ENCODE measurements at regions not wholly inside any gene's neighbourhood (a gene's known extent, or its start where the extent isn't known, plus 50 kb on each side); places are given as distances from the start of the nearest gene placed in this dataset.

DNA sequence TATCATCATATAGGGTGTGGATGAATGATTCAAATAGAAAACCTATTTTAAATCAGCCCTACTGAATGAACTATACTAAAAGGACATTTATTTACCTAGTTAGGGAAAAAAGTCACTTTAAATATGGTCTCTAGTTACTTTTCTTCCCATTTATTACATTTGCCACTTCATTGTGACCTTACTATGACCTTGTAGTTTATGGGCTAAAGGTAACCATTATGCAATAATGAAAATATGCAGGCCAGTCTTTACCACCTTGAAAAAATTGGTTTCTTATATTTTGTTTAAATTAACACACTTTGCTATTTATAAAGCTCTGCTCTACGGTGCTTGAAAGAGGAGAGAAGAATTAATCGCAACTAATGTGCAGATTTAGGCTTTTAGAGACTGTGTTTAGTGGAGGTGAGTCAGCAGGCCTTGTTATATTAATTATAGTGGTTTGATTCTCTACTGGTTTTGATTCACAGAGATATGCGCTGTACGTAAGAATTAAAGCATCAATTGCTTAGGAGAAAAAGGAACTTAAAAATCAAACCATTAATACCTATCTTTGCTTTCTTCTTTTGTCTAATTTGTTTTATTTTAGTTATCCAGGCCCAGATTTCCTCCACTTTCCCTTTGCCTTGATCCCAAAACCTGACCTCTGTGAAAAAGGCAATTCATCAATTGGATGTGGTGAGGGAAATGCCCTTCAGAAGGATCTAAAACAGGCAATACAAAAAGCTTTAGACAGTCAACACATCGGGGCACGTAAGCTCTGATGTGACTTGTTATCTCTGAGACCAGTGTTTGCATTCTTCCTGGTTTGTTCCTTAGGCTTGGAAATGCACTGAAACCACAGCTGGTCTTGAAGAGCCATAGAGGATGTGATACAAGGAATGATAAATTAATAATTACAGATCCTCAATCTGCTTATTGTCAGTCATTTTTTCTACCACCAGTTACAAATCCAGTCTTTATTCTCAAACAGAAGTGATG is 141.2 kb upstream of the HDAC9 start:
- no peak overlapping the region for H3K4me3 Mint-ChIP-seq
- Histone ChIP-seq H3K4me1 (ENCODE audit: insufficient read depth, low read length) (peaks cover 5% of the 10 kb centered on the region), H3K36me3 (ENCODE audit: insufficient read depth, low read length) (no peaks in the 10 kb centered on the region), H3K9me3 (ENCODE audit: control insufficient read depth in 1 of 2, low read length in 2 of 2) (no peaks in the 10 kb centered on the region), H3K4me3 (ENCODE audit: low read length in 2 of 2) (no peak overlapping the region), H3K27me3 (ENCODE audit: insufficient read depth, low read length) (no peaks in the 10 kb centered on the region), H3K27ac (ENCODE audit: low read depth, low read length) (no peak overlapping the region)
- CTCF ChIA-PET (ENCODE audit: partially characterized antibody) = interaction anchor here (1.0 to 4.0 kb wide), 3 partner anchors 10 to 584 kb away, joined by 4 to 17 read pairs (median 12); no protein-coding TSS in a partner anchor
- H3K27ac Mint-ChIP-seq = no peak overlapping the region
- no peaks in the 10 kb centered on the region for H3K36me3 Mint-ChIP-seq
- H3K9me3 Mint-ChIP-seq = no peaks in the 10 kb centered on the region
- intact Hi-C loops (cut with micrococcal nuclease) = loop anchor here (5.0 kb wide), 2 partner anchors 313 to 1313 kb away; no protein-coding TSS in a partner anchor
- POLR2A ChIA-PET (ENCODE audit: partially characterized antibody) = no interaction called here
- H3K4me1 Mint-ChIP-seq = peaks cover 1 to 6% (median 3%) of the 10 kb centered on the region in 4 donors
- no peak for DNase-seq
- peaks cover 0 to 3% of the 10 kb centered on the region in 2 donors for H3K27me3 Mint-ChIP-seq

DNA sequence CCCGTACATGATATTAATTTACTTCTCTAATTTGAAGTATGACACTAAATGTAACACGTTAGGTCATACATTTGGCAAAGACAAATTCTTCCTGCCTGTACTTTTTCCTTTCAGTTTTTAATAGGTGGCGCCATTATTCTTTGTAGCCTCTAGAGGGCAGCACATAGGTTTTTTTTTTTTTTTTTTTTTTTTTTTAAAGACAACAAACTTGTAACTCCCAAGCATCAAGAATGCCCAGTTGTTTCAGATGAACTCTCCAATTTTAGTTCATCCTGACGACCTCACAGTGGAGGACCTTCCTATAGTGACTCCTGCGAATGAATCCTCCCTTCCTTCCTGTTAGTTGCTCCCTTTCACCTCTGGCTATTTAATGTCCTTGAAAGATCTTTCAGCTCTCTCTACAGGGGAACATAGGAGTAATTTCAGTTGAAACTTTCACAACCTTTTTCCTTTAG is 139.3 kb upstream of the HDAC9 start:
- H3K27me3 Mint-ChIP-seq = no peaks in the 10 kb centered on the region
- peak overlapping the region; percentile 29 to 77 (median 70) for H3K4me3 Mint-ChIP-seq
- intact Hi-C loops (cut with micrococcal nuclease) = no loop called here
- no peaks in the 10 kb centered on the region for H3K36me3 Mint-ChIP-seq
- Histone ChIP-seq H3K27me3 (ENCODE audit: insufficient read depth, low read length) (no peaks in the 10 kb centered on the region), H3K27ac (ENCODE audit: low read depth, low read length) (no peak overlapping the region), H3K36me3 (ENCODE audit: insufficient read depth, low read length) (no peaks in the 10 kb centered on the region), H3K4me1 (ENCODE audit: insufficient read depth, low read length) (peaks cover 5% of the 10 kb centered on the region), H3K9me3 (ENCODE audit: control insufficient read depth in 1 of 2, low read length in 2 of 2) (no peaks in the 10 kb centered on the region), H3K4me3 (ENCODE audit: low read length in 2 of 2) (no peak overlapping the region)
- ChIA-PET CTCF (ENCODE audit: partially characterized antibody) (interaction anchor here (0.6 to 1.2 kb wide), 6 partner anchors 9 to 673 kb away, joined by 3 to 6 read pairs (median 4); no protein-coding TSS in a partner anchor), POLR2A (ENCODE audit: partially characterized antibody) (no interaction called here)
- DNase-seq = peak in 4 of 5 donors; percentile 14 to 23 (median 22)
- peak overlapping the region in 3 of 7 donors; percentile 3 to 65 (median 3) for H3K27ac Mint-ChIP-seq
- peaks cover 1 to 6% (median 3%) of the 10 kb centered on the region in 4 donors for H3K4me1 Mint-ChIP-seq
- H3K9me3 Mint-ChIP-seq = no peaks in the 10 kb centered on the region

DNA sequence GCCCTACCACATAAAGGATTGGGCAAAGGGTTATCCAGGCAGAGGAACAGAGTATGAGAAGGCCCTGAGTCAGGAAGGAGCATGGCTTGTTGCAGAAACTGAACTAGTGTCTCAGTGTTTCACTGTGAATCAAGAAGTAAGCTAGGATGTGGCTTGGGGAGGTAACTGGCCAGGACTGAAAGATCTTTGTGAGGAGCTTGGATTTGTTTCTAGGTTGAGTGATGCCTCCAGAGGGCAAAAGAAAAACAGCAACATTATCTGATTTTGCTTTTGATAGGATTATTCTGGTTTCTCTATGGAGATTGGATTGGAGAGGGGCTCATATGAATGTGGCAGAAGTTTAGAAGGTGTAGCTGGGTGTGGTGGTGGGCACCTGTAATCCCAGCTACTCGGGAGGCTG is 137.9 kb upstream of the HDAC9 start:
- H3K27ac Mint-ChIP-seq = peak overlapping the region in 1 of 7 donors; percentile 65

DNA sequence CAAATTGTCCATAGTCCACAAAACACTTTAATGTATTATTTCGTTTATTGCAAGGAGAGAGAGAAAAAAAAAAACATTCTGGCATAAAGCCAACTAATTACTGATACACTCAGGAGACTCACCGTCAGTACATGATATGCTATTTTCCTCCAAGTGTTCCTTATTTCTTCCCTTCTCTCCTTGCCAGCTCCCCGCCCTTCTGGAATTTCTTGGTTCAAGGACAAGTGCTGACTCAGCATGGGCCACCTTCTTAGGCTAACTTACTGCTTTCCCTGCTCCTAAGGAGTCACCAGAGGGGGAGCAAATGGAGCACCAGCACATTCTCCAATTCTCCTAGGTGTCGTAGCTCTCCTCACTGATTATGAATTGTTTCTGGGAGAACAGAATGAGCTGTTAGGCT is 133.8 kb upstream of the HDAC9 start:
- Histone ChIP-seq H3K4me3 (ENCODE audit: low read length in 2 of 2) (no peak overlapping the region), H3K27me3 (ENCODE audit: insufficient read depth, low read length) (no peaks in the 10 kb centered on the region), H3K4me1 (ENCODE audit: insufficient read depth, low read length) (no peaks in the 10 kb centered on the region), H3K36me3 (ENCODE audit: insufficient read depth, low read length) (no peaks in the 10 kb centered on the region), H3K9me3 (ENCODE audit: control insufficient read depth in 1 of 2, low read length in 2 of 2) (no peaks in the 10 kb centered on the region), H3K27ac (ENCODE audit: low read depth, low read length) (no peak overlapping the region)
- Mint-ChIP-seq H3K27me3 (no peaks in the 10 kb centered on the region), H3K9me3 (no peaks in the 10 kb centered on the region), H3K4me3 (no peak overlapping the region), H3K36me3 (no peaks in the 10 kb centered on the region), H3K27ac (no peak overlapping the region), H3K4me1 (no peaks in the 10 kb centered on the region)
- intact Hi-C loops (cut with micrococcal nuclease) = no loop called here
- no peak for DNase-seq
- ChIA-PET CTCF (ENCODE audit: partially characterized antibody) (interaction anchor here (0.7 kb wide), 1 partner anchor 629 kb away, joined by 3 read pairs; no protein-coding TSS in a partner anchor), POLR2A (ENCODE audit: partially characterized antibody) (no interaction called here)

More for the DNA sequence above, 137.9 kb upstream of the HDAC9 start:
- no peaks in the 10 kb centered on the region for H3K9me3 ChIP-seq (ENCODE audit: control insufficient read depth in 1 of 2, low read length in 2 of 2)
- ChIA-PET POLR2A (ENCODE audit: partially characterized antibody) (no interaction called here), CTCF (ENCODE audit: partially characterized antibody) (interaction anchor here (0.6 to 1.6 kb wide), 7 partner anchors 9 to 59 kb away, joined by 3 to 9 read pairs (median 4); no protein-coding TSS in a partner anchor)
- DNase-seq = no peak
- Mint-ChIP-seq H3K27me3 (no peaks in the 10 kb centered on the region), H3K4me1 (peaks cover 1 to 6% (median 3%) of the 10 kb centered on the region in 4 donors), H3K4me3 (no peak overlapping the region), H3K9me3 (no peaks in the 10 kb centered on the region), H3K36me3 (no peaks in the 10 kb centered on the region)
- H3K27ac ChIP-seq (ENCODE audit: low read depth, low read length) = no peak overlapping the region
- no peak overlapping the region for H3K4me3 ChIP-seq (ENCODE audit: low read length in 2 of 2)
- H3K4me1 ChIP-seq (ENCODE audit: insufficient read depth, low read length) = peaks cover 5% of the 10 kb centered on the region
- no peaks in the 10 kb centered on the region for H3K36me3 ChIP-seq (ENCODE audit: insufficient read depth, low read length)
- H3K27me3 ChIP-seq (ENCODE audit: insufficient read depth, low read length) = no peaks in the 10 kb centered on the region
- intact Hi-C loops (cut with micrococcal nuclease) = no loop called here

DNA sequence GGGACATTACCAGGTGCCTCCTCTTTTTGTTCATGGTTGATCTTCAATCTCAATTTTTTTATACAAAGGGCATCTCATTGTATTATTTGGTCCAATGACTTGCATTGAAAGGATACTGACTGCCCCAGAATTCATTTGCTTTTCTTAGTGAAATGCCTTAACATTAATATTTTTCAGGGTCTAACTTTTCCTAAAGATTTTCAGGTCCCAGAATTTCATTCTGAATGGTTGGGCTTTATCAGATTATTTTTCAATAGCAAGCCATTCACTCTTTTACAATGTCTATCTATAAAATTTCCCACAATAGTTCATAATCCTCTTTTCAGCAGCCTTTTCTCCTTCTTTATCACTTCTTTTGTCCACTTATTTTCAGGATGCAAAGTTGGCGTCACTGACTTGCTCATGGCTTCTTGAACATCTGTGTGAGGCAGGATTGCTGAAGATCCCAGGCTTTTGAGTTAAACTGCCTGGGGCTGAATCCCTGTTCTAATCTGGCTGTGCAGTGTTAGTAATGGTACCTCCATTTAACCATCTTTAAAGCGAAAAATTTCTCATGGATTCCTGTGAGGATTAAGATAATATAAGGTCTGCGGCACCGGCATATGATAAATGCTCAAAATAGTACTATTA is 131.7 kb upstream of the HDAC9 start:
- ChIA-PET POLR2A (ENCODE audit: partially characterized antibody) (no interaction called here), CTCF (ENCODE audit: partially characterized antibody) (interaction anchor here (1.3 to 1.6 kb wide), 2 partner anchors 7 to 10 kb away, joined by 6 to 17 read pairs; no protein-coding TSS in a partner anchor)
- H3K27ac ChIP-seq (ENCODE audit: low read depth, low read length) = no peak overlapping the region
- no peaks in the 10 kb centered on the region for H3K4me1 Mint-ChIP-seq
- H3K27me3 ChIP-seq (ENCODE audit: insufficient read depth, low read length) = no peaks in the 10 kb centered on the region
- H3K4me3 Mint-ChIP-seq = no peak overlapping the region
- no peaks in the 10 kb centered on the region for H3K9me3 ChIP-seq (ENCODE audit: control insufficient read depth in 1 of 2, low read length in 2 of 2)
- H3K27me3 Mint-ChIP-seq = no peaks in the 10 kb centered on the region
- no peak overlapping the region for H3K4me3 ChIP-seq (ENCODE audit: low read length in 2 of 2)
- H3K9me3 Mint-ChIP-seq = no peaks in the 10 kb centered on the region
- H3K36me3 ChIP-seq (ENCODE audit: insufficient read depth, low read length) = no peaks in the 10 kb centered on the region
- H3K4me1 ChIP-seq (ENCODE audit: insufficient read depth, low read length) = no peaks in the 10 kb centered on the region
- intact Hi-C loops (cut with micrococcal nuclease) = no loop called here
- H3K36me3 Mint-ChIP-seq = no peaks in the 10 kb centered on the region
- no peak overlapping the region for H3K27ac Mint-ChIP-seq
- DNase-seq = no peak

DNA sequence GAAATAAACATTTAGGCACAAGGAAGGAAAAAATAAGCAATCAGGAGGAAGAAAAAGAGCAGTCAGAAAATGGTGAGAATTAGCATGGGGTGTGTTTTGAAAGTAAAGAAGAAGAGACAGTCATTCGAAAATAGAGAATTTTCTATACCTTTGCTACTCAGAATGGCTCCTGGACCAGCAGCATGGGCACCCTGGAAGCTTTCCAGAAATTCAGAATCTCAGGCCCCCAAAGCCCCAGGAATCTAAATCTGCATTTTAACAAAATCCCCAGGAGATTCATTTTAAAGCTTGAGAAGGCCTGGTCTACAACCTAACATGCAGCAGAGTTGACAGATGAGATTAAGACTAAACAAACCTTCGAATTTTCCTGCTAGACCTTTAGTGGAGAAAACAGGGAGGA is 131.2 kb upstream of the HDAC9 start:
- Histone ChIP-seq H3K27ac (ENCODE audit: low read depth, low read length) (no peak overlapping the region), H3K4me1 (ENCODE audit: insufficient read depth, low read length) (no peaks in the 10 kb centered on the region), H3K9me3 (ENCODE audit: control insufficient read depth in 1 of 2, low read length in 2 of 2) (no peaks in the 10 kb centered on the region), H3K36me3 (ENCODE audit: insufficient read depth, low read length) (no peaks in the 10 kb centered on the region), H3K27me3 (ENCODE audit: insufficient read depth, low read length) (no peaks in the 10 kb centered on the region), H3K4me3 (ENCODE audit: low read length in 2 of 2) (no peak overlapping the region)
- Mint-ChIP-seq H3K4me1 (no peaks in the 10 kb centered on the region), H3K27me3 (no peaks in the 10 kb centered on the region), H3K4me3 (no peak overlapping the region), H3K36me3 (no peaks in the 10 kb centered on the region), H3K27ac (no peak overlapping the region), H3K9me3 (no peaks in the 10 kb centered on the region)
- intact Hi-C loops (cut with micrococcal nuclease) = no loop called here
- no peak for DNase-seq
- ChIA-PET POLR2A (ENCODE audit: partially characterized antibody) (no interaction called here), CTCF (ENCODE audit: partially characterized antibody) (interaction anchor here (1.0 to 1.6 kb wide), 3 partner anchors 8 to 14 kb away, joined by 3 to 17 read pairs (median 6); no protein-coding TSS in a partner anchor)

DNA sequence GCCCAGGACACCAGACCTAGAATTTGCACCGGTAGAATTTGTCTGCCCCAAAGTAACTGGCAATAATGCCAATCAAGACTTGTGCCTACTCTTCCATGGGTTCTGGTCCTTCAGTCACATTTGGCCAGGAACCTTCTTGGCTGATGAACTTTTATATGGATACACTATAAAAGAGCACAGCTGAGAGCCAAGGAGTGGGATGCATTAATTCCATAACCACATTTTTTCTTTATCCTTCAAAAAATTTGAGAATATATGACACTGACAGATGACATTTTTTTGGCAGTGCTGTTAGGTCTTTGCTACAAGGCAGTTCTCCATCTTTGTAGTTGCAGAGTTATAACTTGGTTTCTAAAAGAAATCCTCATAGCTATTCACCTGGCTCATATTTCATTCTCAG is 129.2 kb upstream of the HDAC9 start:
- DNase-seq = no peak
- peaks cover 0 to 4% of the 10 kb centered on the region in 2 donors for H3K27me3 Mint-ChIP-seq
- Histone ChIP-seq H3K36me3 (ENCODE audit: insufficient read depth, low read length) (no peaks in the 10 kb centered on the region), H3K27me3 (ENCODE audit: insufficient read depth, low read length) (no peaks in the 10 kb centered on the region), H3K9me3 (ENCODE audit: control insufficient read depth in 1 of 2, low read length in 2 of 2) (no peaks in the 10 kb centered on the region), H3K4me1 (ENCODE audit: insufficient read depth, low read length) (no peaks in the 10 kb centered on the region), H3K27ac (ENCODE audit: low read depth, low read length) (no peak overlapping the region), H3K4me3 (ENCODE audit: low read length in 2 of 2) (no peak overlapping the region)
- no peaks in the 10 kb centered on the region for H3K9me3 Mint-ChIP-seq
- H3K4me3 Mint-ChIP-seq = no peak overlapping the region
- H3K36me3 Mint-ChIP-seq = no peaks in the 10 kb centered on the region
- ChIA-PET CTCF (ENCODE audit: partially characterized antibody) (no interaction called here), POLR2A (ENCODE audit: partially characterized antibody) (no interaction called here)
- H3K4me1 Mint-ChIP-seq = no peaks in the 10 kb centered on the region
- intact Hi-C loops (cut with micrococcal nuclease) = no loop called here
- no peak overlapping the region for H3K27ac Mint-ChIP-seq
